ENCODE measurements at regions not wholly inside any gene's neighbourhood (a gene's known extent, or its start where the extent isn't known, plus 50 kb on each side); places are given as distances from the start of the nearest gene placed in this dataset.

- TF ChIP-seq YY1 (IDR thresholded peaks at IDR 0.05; ENCODE audit: insufficient read depth, insufficient read length) = no peak
- no peak for TF ChIP-seq ZNF274 (IDR thresholded peaks at IDR 0.05; ENCODE audit: low read depth, low read length)
- TF ChIP-seq SUZ12 (IDR thresholded peaks at IDR 0.05; ENCODE audit: extremely low read depth, insufficient read depth, insufficient read length) = no peak
These were observed 55.0 kb upstream of the SOX14 start for GRCh38 chr3:137709011-137709601.

Measured in NT2/D1 (cell line).